ENCODE measurements at regions not wholly inside any gene's neighbourhood (a gene's known extent, or its start where the extent isn't known, plus 50 kb on each side); places are given as distances from the start of the nearest gene placed in this dataset.

DNA sequence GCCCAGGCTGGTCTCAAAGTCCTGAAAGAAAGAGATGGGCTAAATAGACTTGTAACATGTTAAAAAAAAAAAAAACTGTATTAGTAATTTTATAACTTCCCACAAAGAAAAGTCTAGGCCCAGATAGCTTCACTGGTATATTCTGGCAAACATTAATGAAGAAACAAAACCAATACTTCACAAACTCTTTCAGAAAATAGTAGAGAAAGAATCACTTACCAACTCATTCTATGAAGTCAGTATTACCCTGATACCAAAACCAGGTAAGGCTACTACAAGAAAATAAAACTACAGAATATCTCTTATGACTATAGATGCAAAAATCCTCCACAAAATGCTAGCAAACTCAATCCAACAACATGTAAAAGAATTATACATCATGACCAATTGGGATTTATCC is 59.9 kb upstream of the ODC1 start:
- TF ChIP-seq EZH2 (IDR thresholded peaks at IDR 0.05; ENCODE audit: low read depth) = no peak
- no peak for TF ChIP-seq CTCF (conservative IDR thresholded peaks at IDR 0.05)
